Left lung (tissue), 4 donors: ENCODE measurements at regions not wholly inside any gene's neighbourhood (a gene's known extent, or its start where the extent isn't known, plus 50 kb on each side); places are given as distances from the start of the nearest gene placed in this dataset.

Source experiments
- ATAC-seq: fragments of 200-7000 bp; cut with Tn5 transposase; one replicate; pipeline ENCODE4 v1.9.1; 2020; ENCODE audit warnings: moderate library complexity
- DNase-seq, 4 donors: peaks; one replicate each; pipeline ENCODE4 v3.0.0-alpha.2; 2013 to 2020
- H3K27ac ChIP-seq, 2 donors: fragments of 200-600 bp; sonication (generic) in 1 of 2; one replicate each; pipeline versions ENCODE4 v1.5.0 to v1.8.0; 2020 to 2021
- H3K27me3 ChIP-seq, 2 donors: fragments of 200-600 bp; sonication (generic) in 1 of 2; one replicate each; pipeline versions ENCODE4 v1.5.0 to v1.8.0; 2020 to 2021
- H3K36me3 ChIP-seq, 2 donors: fragments of 200-600 bp; sonication (generic) in 1 of 2; one replicate each; pipeline versions ENCODE4 v1.5.0 to v1.8.0; 2020 to 2021
- H3K4me1 ChIP-seq, 2 donors: fragments of 200-600 bp; one replicate each; pipeline ENCODE4 v1.8.0; 2021
- H3K4me3 ChIP-seq, 2 donors: fragments of 200-600 bp; sonication (generic) in 1 of 2; one replicate each; pipeline versions ENCODE4 v1.5.0 to v1.8.0; 2020 to 2021; ENCODE audit warnings: mild to moderate bottlenecking in 1 of 2
- H3K9me3 ChIP-seq, 2 donors: fragments of 200-600 bp; sonication (generic) in 1 of 2; one replicate each; pipeline versions ENCODE4 v1.5.0 to v1.8.0; 2020 to 2021
- CTCF ChIP-seq, 2 donors: fragments of 200-600 bp; sonication (generic) in 1 of 2; IDR thresholded peaks; one replicate each; pipeline versions ENCODE4 v1.5.0 to v1.8.0; 2021; ENCODE audit warnings: antibody characterized with exemption in 2 of 2
- intact Hi-C, 2 donors: fragments of 100-400 bp; cut with DNase I; formaldehyde crosslinking; loops; one replicate each; pipeline versions ENCODE4 v1.11.2 to v1.14.2; 2022
- donor health status: DM: no; HTN: yes; CAD: no.
- donor health status: DM: no; HTN: no; CAD: no.

GRCh38 chr5:124574521-124575436 lies 171.7 kb downstream of the ZNF608 start:
- ATAC-seq (no peak), DNase-seq (no peak)
- no peaks in the 10 kb centered on the region for H3K27me3 ChIP-seq
- H3K4me1 ChIP-seq = no peaks in the 10 kb centered on the region
- H3K9me3 ChIP-seq = no peaks in the 10 kb centered on the region
- intact Hi-C loops = no loop called here
- H3K36me3 ChIP-seq = no peaks in the 10 kb centered on the region
- no peak for TF ChIP-seq CTCF (IDR thresholded peaks at IDR 0.05)
- H3K27ac ChIP-seq = no peak overlapping the region
- H3K4me3 ChIP-seq = no peak overlapping the region

- Histone ChIP-seq H3K4me1 (no peaks in the 10 kb centered on the region), H3K27me3 (no peaks in the 10 kb centered on the region), H3K9me3 (no peaks in the 10 kb centered on the region), H3K4me3 (no peak overlapping the region), H3K27ac (no peak overlapping the region), H3K36me3 (no peaks in the 10 kb centered on the region)
- TF ChIP-seq CTCF (IDR thresholded peaks at IDR 0.05) = no peak
- DNase-seq (no peak), ATAC-seq (no peak)
- intact Hi-C loops = no loop called here
Measured at GRCh38 chr5:124572971-124573370, 173.5 kb downstream of the ZNF608 start.

GRCh38 chr5:124570285-124571035 lies 176.0 kb downstream of the ZNF608 start:
- H3K9me3 ChIP-seq = no peaks in the 10 kb centered on the region
- H3K27ac ChIP-seq = no peak overlapping the region
- no peak for TF ChIP-seq CTCF (IDR thresholded peaks at IDR 0.05)
- intact Hi-C loops = no loop called here
- no peaks in the 10 kb centered on the region for H3K36me3 ChIP-seq
- no peak overlapping the region for H3K4me3 ChIP-seq
- ATAC-seq (no peak), DNase-seq (peak in 1 of 4 donors; percentile 8)
- H3K4me1 ChIP-seq = no peaks in the 10 kb centered on the region
- H3K27me3 ChIP-seq = no peaks in the 10 kb centered on the region

GRCh38 chr5:124566875-124567450 lies 179.5 kb downstream of the ZNF608 start:
- no peak for DNase-seq
- H3K4me3 ChIP-seq = no peak overlapping the region
- H3K9me3 ChIP-seq = no peaks in the 10 kb centered on the region
- no peak for ATAC-seq
- H3K36me3 ChIP-seq = no peaks in the 10 kb centered on the region
- no peak for TF ChIP-seq CTCF (IDR thresholded peaks at IDR 0.05)
- no peaks in the 10 kb centered on the region for H3K4me1 ChIP-seq
- intact Hi-C loops = no loop called here
- H3K27ac ChIP-seq = no peak overlapping the region
- no peaks in the 10 kb centered on the region for H3K27me3 ChIP-seq

- DNase-seq (no peak), ATAC-seq (no peak)
- no peaks in the 10 kb centered on the region for H3K27me3 ChIP-seq
- H3K36me3 ChIP-seq = no peaks in the 10 kb centered on the region
- intact Hi-C loops = no loop called here
- H3K4me3 ChIP-seq = no peak overlapping the region
- no peak for TF ChIP-seq CTCF (IDR thresholded peaks at IDR 0.05)
- no peaks in the 10 kb centered on the region for H3K4me1 ChIP-seq
- H3K27ac ChIP-seq = no peak overlapping the region
- H3K9me3 ChIP-seq = no peaks in the 10 kb centered on the region
Measured at GRCh38 chr5:124561451-124561850, 185.0 kb downstream of the ZNF608 start.
